ENCODE measurements at regions not wholly inside any gene's neighbourhood (a gene's known extent, or its start where the extent isn't known, plus 50 kb on each side); places are given as distances from the start of the nearest gene placed in this dataset.

DNA sequence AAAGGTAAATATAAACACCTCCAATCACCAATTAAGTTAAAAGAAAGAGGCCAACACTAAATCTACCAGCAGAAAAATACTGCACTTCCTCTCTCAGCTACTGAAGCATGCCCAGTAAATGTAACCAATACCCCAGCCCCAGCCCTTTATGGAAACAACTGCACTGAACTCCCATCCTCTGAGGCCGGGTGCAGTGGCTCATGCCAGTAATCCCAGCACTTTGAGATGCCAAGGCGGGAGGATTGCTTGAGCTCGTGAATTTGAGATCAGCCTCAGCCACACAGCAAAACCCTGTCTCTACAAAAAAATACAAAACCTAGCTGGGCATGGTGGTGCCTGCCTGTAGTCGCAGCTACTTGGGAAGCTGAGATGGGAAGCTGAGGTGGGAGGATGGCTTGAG is 221.6 kb upstream of the SOX21 start:
- Histone ChIP-seq H3K4me1 (ENCODE audit: insufficient read depth, low read length) (peaks cover 6% of the 10 kb centered on the region), H3K4me3 (ENCODE audit: low read length) (no peak overlapping the region), H3K36me3 (ENCODE audit: insufficient read depth, low read length) (no peaks in the 10 kb centered on the region), H2AFZ (ENCODE audit: low read depth, low read length) (no peak overlapping the region), H3K27me3 (ENCODE audit: insufficient read depth, low read length) (no peaks in the 10 kb centered on the region), H3K9me3 (ENCODE audit: low read length) (peaks cover 2% of the 10 kb centered on the region)

DNA sequence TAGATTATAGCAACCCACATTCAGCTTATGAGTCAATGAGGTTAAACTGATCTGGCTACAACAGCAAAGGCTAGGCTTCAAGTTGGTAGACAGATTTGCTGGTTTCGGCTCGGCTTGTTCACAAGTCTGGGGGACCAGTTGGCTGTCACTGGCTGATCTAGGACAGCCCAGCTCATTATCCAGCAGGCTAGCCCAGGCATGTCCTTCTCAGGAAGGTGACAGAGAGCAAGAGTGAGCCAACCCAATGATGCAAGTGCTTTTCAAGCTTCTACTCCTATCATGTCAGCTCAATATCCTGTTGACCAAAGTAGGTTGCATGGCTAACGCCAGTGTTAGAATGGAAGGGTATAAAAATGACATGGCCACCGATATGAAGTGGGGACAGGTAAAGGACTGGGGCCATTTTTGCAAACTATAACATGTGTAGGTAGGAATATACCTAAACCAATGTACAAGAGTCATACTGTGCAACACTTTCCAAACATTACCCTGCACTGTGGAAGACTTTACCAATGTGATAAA is 220.9 kb upstream of the SOX21 start:
- H3K4me3 ChIP-seq (ENCODE audit: low read length): no peak overlapping the region
- peaks cover 5% of the 10 kb centered on the region for H3K4me1 ChIP-seq (ENCODE audit: insufficient read depth, low read length)
- no peaks in the 10 kb centered on the region for H3K36me3 ChIP-seq (ENCODE audit: insufficient read depth, low read length)
- H3K9me3 ChIP-seq (ENCODE audit: low read length): peaks cover 2% of the 10 kb centered on the region
- no peaks in the 10 kb centered on the region for H3K27me3 ChIP-seq (ENCODE audit: insufficient read depth, low read length)
- no peak overlapping the region for H2AFZ ChIP-seq (ENCODE audit: low read depth, low read length)

DNA sequence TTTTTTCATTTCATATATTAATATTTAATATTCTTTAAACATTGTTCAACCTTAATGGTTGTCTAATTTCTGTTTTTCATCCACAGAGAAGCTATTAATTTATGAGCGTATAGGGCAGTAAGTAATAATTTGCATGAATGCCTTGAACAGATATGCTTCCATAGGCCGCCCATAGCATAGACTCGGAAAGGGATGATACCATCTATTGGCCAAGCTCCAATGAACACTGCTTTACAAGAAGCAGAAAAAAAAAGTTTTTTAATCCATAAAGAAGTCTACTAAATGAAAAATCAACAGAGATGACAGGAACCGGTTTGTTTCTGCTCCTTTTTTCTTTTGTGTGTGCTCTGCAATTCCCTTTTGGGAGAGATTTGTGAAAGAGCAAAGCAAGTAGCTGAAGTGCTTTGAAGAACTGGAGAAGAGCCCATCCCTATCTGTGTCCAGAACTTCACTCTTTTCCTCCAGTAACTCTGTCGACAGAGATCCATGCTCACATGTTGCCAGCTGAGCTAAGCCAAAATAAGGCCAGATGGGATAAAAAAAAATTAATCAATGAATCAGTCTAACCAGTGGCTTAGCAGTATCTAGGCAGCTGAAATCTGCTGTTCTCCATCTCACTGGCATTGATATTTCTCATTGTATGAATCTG is 215.9 kb upstream of the SOX21 start:
- no peak overlapping the region for H2AFZ ChIP-seq (ENCODE audit: low read depth, low read length)
- H3K4me3 ChIP-seq (ENCODE audit: low read length): no peak overlapping the region
- H3K27me3 ChIP-seq (ENCODE audit: insufficient read depth, low read length): no peaks in the 10 kb centered on the region
- no peaks in the 10 kb centered on the region for H3K9me3 ChIP-seq (ENCODE audit: low read length)
- H3K4me1 ChIP-seq (ENCODE audit: insufficient read depth, low read length): no peaks in the 10 kb centered on the region
- no peaks in the 10 kb centered on the region for H3K36me3 ChIP-seq (ENCODE audit: insufficient read depth, low read length)

DNA sequence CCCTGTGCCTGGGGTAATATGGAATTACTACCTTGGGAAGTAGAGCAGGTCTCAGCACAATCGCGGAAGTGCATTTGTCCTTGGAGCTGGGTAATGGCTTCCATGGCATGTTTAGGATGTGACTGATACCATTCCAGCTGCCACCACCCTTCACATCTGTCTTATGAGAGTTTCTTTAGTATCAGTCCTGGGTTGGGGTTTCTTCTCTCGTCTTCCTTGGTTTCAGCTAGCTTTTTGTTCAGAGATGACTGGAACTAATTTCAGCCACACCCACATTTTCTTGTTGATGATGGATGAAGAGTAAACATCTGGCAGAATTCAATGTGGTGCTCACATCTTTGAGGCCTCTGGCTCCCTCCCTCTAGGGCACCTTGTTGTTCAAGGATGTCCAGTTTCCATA is 212.9 kb upstream of the SOX21 start:
- H3K4me1 ChIP-seq (ENCODE audit: insufficient read depth, low read length): peaks cover 1% of the 10 kb centered on the region
- H3K4me3 ChIP-seq (ENCODE audit: low read length): no peak overlapping the region
- H2AFZ ChIP-seq (ENCODE audit: low read depth, low read length): no peak overlapping the region
- no peaks in the 10 kb centered on the region for H3K27me3 ChIP-seq (ENCODE audit: insufficient read depth, low read length)
- H3K36me3 ChIP-seq (ENCODE audit: insufficient read depth, low read length): no peaks in the 10 kb centered on the region
- no peaks in the 10 kb centered on the region for H3K9me3 ChIP-seq (ENCODE audit: low read length)

DNA sequence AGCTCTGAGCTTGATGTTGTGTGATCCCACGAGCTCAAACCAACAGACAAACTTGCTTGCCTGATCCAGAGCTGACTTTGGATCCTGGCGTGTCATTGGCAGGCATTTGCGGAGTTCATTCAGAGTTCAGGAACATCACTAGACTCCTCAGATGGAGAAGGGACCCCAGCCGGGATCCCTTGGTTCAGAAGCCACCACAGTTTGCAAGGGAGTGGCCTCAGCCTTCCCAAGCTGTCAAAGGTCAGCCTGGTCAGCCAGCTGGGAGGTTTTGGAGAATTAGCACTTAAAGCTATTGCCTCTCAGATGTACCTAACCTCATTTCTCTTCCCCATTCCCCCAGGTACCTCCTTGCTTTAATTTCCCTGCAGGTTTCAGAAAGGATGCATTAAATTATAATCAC is 208.8 kb upstream of the SOX21 start:
- no peak overlapping the region for H3K4me3 ChIP-seq (ENCODE audit: low read length)
- H3K27me3 ChIP-seq (ENCODE audit: insufficient read depth, low read length): no peaks in the 10 kb centered on the region
- H2AFZ ChIP-seq (ENCODE audit: low read depth, low read length): no peak overlapping the region
- no peaks in the 10 kb centered on the region for H3K9me3 ChIP-seq (ENCODE audit: low read length)
- H3K4me1 ChIP-seq (ENCODE audit: insufficient read depth, low read length): peaks cover 10% of the 10 kb centered on the region
- no peaks in the 10 kb centered on the region for H3K36me3 ChIP-seq (ENCODE audit: insufficient read depth, low read length)

DNA sequence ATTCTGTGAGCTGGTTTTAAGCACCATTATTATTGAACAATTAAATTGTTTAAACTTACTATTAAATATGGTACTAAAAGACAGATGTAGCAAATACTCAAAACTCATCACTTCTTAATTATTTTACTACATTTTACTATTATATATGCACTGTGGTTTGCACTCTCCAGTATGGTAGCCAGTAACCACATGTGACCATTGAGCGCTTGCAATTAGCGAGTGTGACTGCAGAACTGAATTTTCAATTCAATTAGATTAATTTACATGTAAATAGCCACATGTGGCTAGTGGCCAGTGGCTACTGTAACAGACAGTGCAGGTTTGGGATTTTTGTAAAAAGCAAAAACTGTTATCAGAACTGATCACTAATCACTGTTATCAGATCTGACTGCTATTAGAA is 208.2 kb upstream of the SOX21 start:
- no peaks in the 10 kb centered on the region for H3K9me3 ChIP-seq (ENCODE audit: low read length)
- H3K27me3 ChIP-seq (ENCODE audit: insufficient read depth, low read length): no peaks in the 10 kb centered on the region
- no peaks in the 10 kb centered on the region for H3K36me3 ChIP-seq (ENCODE audit: insufficient read depth, low read length)
- H3K4me1 ChIP-seq (ENCODE audit: insufficient read depth, low read length): peaks cover 10% of the 10 kb centered on the region
- H3K4me3 ChIP-seq (ENCODE audit: low read length): no peak overlapping the region
- no peak overlapping the region for H2AFZ ChIP-seq (ENCODE audit: low read depth, low read length)

DNA sequence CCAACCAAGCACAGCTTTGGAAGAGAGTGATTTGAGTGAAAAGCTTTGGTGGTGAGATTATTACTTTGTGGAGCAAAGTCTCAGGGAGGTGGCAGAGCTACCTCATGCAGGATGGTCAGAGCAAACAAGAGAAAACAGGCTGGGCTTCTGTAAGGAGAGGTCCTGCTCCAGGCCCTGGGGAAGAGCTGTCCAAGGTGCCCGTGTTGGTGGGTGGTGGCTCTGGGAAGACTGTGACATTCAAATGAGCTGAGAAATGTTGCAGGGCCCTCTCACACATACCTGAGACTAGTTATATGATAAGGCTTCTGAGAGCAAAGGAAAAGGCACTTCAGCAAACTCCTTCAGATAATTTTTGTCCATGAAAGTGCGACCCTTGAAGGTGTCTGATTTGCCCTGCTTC is 205.5 kb upstream of the SOX21 start:
- no peaks in the 10 kb centered on the region for H3K27me3 ChIP-seq (ENCODE audit: insufficient read depth, low read length)
- H3K4me1 ChIP-seq (ENCODE audit: insufficient read depth, low read length): peaks cover 10% of the 10 kb centered on the region
- no peak overlapping the region for H3K4me3 ChIP-seq (ENCODE audit: low read length)
- H2AFZ ChIP-seq (ENCODE audit: low read depth, low read length): no peak overlapping the region
- H3K9me3 ChIP-seq (ENCODE audit: low read length): no peaks in the 10 kb centered on the region
- no peaks in the 10 kb centered on the region for H3K36me3 ChIP-seq (ENCODE audit: insufficient read depth, low read length)

DNA sequence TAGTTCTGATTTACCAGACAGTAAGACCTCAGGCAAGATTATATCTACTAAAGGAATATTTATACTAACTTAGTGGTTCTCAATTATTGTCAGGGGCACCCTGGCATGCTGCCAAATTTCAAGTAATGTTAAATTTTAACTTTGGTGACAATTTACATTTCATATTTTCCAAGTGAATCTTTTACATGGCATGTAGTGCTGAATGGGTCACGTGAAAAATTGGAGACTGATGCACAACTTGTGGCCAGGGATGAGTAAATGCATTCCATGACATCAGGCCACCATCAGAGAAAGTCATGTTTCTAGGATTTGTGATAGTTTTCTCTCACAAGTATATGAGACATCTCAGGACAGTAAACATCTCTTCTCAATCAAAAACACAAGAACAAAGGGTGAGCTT is 202.6 kb upstream of the SOX21 start:
- Histone ChIP-seq H3K4me1 (ENCODE audit: insufficient read depth, low read length) (peaks cover 5% of the 10 kb centered on the region), H3K4me3 (ENCODE audit: low read length) (no peak overlapping the region), H3K9me3 (ENCODE audit: low read length) (no peaks in the 10 kb centered on the region), H3K27me3 (ENCODE audit: insufficient read depth, low read length) (no peaks in the 10 kb centered on the region), H2AFZ (ENCODE audit: low read depth, low read length) (no peak overlapping the region), H3K36me3 (ENCODE audit: insufficient read depth, low read length) (no peaks in the 10 kb centered on the region)

DNA sequence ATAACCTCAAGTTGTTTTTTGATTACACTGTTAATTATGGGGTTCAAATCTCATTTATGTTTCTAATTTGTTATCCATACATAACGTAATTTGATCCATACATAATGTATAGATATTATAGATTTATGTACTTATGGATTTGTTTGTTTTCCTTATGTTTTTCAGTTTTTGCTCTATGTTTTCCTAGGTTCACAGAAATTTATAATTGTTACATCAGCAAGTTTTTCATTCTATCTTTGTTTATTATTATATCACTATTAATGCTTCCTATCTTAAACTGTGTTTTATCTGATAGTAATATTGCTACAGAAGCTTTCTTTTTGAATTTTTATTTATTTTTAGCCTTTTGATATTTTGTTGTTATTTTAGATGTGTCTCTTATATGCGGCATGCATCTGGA is 194.3 kb upstream of the SOX21 start:
- Histone ChIP-seq H3K4me1 (ENCODE audit: insufficient read depth, low read length) (no peaks in the 10 kb centered on the region), H3K36me3 (ENCODE audit: insufficient read depth, low read length) (no peaks in the 10 kb centered on the region), H3K9me3 (ENCODE audit: low read length) (no peaks in the 10 kb centered on the region), H2AFZ (ENCODE audit: low read depth, low read length) (no peak overlapping the region), H3K27me3 (ENCODE audit: insufficient read depth, low read length) (no peaks in the 10 kb centered on the region), H3K4me3 (ENCODE audit: low read length) (no peak overlapping the region)

DNA sequence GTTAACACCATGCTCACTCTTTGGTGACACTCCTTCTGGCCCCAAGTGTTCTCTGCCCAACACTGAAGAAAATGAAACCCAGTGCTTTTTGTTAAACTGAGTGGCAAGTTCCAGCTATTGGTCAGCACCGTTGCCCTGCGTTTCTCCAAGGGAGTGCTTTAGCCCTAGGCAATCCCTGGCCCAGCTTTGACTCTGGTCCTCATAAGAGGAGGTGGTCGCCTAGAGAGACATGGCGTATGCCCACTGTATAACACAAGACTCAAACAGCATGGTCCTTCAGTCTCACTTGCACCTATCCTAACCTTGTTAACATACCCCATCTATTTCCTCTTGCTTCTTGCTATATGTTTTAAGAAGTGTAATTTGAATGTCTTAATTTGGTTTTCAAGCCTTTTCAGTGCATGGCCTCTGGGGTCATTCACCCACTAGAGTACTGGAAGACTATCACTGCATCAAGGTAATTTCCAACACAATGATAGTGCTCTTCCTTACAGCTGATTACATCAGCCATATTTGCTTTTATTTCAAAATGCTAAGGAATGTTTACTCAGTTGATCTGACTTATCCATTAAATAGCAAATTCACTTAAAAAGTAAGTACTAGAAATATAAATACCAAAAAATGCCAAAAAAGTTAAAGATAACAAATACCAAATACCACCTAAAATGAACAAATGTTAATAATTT is 190.5 kb upstream of the SOX21 start:
- no peak overlapping the region for H2AFZ ChIP-seq (ENCODE audit: low read depth, low read length)
- H3K4me1 ChIP-seq (ENCODE audit: insufficient read depth, low read length): no peaks in the 10 kb centered on the region
- no peaks in the 10 kb centered on the region for H3K9me3 ChIP-seq (ENCODE audit: low read length)
- H3K36me3 ChIP-seq (ENCODE audit: insufficient read depth, low read length): no peaks in the 10 kb centered on the region
- H3K4me3 ChIP-seq (ENCODE audit: low read length): no peak overlapping the region
- H3K27me3 ChIP-seq (ENCODE audit: insufficient read depth, low read length): no peaks in the 10 kb centered on the region

DNA sequence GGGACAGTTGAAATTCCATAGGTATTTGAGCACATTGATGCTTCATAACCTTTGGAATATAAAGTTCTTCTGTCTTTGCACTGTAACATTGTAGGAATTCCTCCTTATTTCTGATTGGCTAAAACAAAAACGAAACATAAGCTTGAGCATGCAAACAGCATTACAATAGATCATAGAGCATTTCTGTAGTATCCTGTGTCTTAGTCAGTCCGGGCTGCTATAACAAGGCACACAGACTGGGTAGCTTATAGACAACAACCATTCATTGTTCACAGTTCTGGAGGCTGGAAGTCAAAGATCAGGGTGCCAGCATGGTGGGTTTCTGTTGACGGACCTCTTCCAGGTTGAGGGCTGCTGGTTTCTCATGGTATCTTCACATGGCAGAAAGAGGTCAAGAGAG is 188.7 kb upstream of the SOX21 start:
- H3K4me1 ChIP-seq (ENCODE audit: insufficient read depth, low read length): no peaks in the 10 kb centered on the region
- H3K9me3 ChIP-seq (ENCODE audit: low read length): no peaks in the 10 kb centered on the region

DNA sequence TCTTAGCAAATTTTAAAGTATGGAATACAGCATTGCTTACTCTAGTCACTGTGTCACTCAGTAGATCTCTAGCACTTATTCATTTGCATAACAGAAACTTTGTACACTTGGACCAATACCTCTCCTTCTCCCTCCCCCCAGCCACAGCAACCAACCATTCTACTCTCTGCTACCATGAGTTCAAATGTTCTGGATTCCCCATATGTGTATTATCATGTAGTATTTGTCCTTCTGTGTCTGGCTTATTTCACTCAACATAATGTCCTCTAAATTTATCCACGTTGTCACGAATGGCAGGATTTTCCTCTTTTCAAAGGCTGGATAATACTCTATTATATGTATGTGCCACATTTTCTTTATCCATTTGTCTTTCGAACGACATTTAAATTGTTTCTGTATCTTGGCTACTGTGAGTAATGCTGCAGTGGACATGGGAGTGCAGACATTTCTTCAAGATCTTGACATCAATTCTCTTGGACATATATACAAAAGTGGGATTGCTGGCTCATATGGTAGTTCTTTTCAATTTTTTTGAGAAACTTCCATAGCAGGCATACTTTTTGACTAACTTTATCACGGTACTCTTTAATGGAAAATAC is 184.5 kb upstream of the SOX21 start:
- H3K36me3 ChIP-seq (ENCODE audit: insufficient read depth, low read length): no peaks in the 10 kb centered on the region
- H2AFZ ChIP-seq (ENCODE audit: low read depth, low read length): no peak overlapping the region
- no peak overlapping the region for H3K4me3 ChIP-seq (ENCODE audit: low read length)
- no peaks in the 10 kb centered on the region for H3K9me3 ChIP-seq (ENCODE audit: low read length)
- H3K27me3 ChIP-seq (ENCODE audit: insufficient read depth, low read length): no peaks in the 10 kb centered on the region
- H3K4me1 ChIP-seq (ENCODE audit: insufficient read depth, low read length): no peaks in the 10 kb centered on the region

More for the DNA sequence above, 188.7 kb upstream of the SOX21 start:
- no peaks in the 10 kb centered on the region for H3K27me3 ChIP-seq (ENCODE audit: insufficient read depth, low read length)
- no peaks in the 10 kb centered on the region for H3K36me3 ChIP-seq (ENCODE audit: insufficient read depth, low read length)
- H3K4me3 ChIP-seq (ENCODE audit: low read length): no peak overlapping the region
- H2AFZ ChIP-seq (ENCODE audit: low read depth, low read length): no peak overlapping the region

DNA sequence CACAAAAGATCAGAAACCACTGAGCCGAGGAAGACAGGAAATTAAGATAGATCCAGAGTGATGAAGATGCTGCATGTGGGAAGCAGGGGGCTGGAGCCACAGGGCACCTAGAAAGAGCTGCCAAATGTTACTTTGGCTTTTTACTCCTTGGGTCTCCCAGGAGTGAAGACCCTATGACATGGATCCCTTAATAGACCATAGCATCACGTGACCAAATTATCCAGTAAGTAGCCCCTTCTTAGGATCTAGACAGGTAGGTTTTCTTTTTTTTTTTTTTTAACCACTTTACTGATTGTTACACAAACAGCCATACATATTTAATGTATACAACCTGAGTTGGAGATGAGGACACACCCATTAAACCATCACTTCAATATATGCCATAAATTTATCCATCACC is 183.9 kb upstream of the SOX21 start:
- H3K36me3 ChIP-seq (ENCODE audit: insufficient read depth, low read length): no peaks in the 10 kb centered on the region
- H3K9me3 ChIP-seq (ENCODE audit: low read length): no peaks in the 10 kb centered on the region
- no peak overlapping the region for H2AFZ ChIP-seq (ENCODE audit: low read depth, low read length)
- no peaks in the 10 kb centered on the region for H3K4me1 ChIP-seq (ENCODE audit: insufficient read depth, low read length)
- H3K4me3 ChIP-seq (ENCODE audit: low read length): no peak overlapping the region
- no peaks in the 10 kb centered on the region for H3K27me3 ChIP-seq (ENCODE audit: insufficient read depth, low read length)
